Psoas muscle (tissue), 7 donors: ENCODE measurements at regions not wholly inside any gene's neighbourhood (a gene's known extent, or its start where the extent isn't known, plus 50 kb on each side); places are given as distances from the start of the nearest gene placed in this dataset.

ENCODE experiments used
- ATAC-seq, 4 donors: fragments of 200-7000 bp; cut with Tn5 transposase; one replicate each; pipeline ENCODE4 v1.9.1; 2020; ENCODE audit warnings: moderate library complexity in 3 of 4, mild to moderate bottlenecking in 2 of 4
- DNase-seq, 2 donors: peaks; one replicate each; pipeline ENCODE4 v3.0.0-alpha.2; 2020
- H3K27ac ChIP-seq: fragments of 200-600 bp; one replicate; pipeline ENCODE4 v1.8.0; 2022
- H3K27me3 ChIP-seq, 3 donors: fragments of 200-600 bp in 1 of 3; one replicate each; pipeline versions ENCODE4 v1.6.1 to v1.8.0; 2013 to 2022; ENCODE audit warnings: low read length in 2 of 3, mild to moderate bottlenecking in 2 of 3, moderate library complexity in 1 of 3; ENCODE audit not compliant: insufficient read depth in 3 of 3
- H3K36me3 ChIP-seq, 2 donors: fragments of 200-600 bp in 1 of 2; one replicate each; pipeline versions ENCODE4 v1.6.1 to v1.8.0; 2013 to 2022; ENCODE audit warnings: low read depth in 1 of 2, mild to moderate bottlenecking in 1 of 2, moderate library complexity in 1 of 2; ENCODE audit not compliant: insufficient read depth in 1 of 2
- H3K4me1 ChIP-seq: fragments of 200-600 bp; one replicate; pipeline ENCODE4 v1.8.0; 2022
- H3K4me3 ChIP-seq: fragments of 200-600 bp; one replicate; pipeline ENCODE4 v1.8.0; 2022; ENCODE audit warnings: mild to moderate bottlenecking
- H3K9me3 ChIP-seq: fragments of 200-600 bp; one replicate; pipeline ENCODE4 v1.8.0; 2022
- CTCF ChIP-seq: fragments of 200-600 bp; IDR thresholded peaks from one replicate; pipeline ENCODE4 v1.8.0; 2022; ENCODE audit warnings: antibody characterized with exemption
- WGBS, 3 donors: extraction: QIAGEN DNeasy Blood & Tissue Kit; methylation state at CpG; one replicate each; pipeline versions ENCODE4 v1.1.6 to v1.1.7; 2013; 5-methylcytosine and 5-hydroxymethylcytosine counted together
- intact Hi-C, 2 donors: fragments of 100-400 bp; cut with DNase I; formaldehyde crosslinking; loops; one replicate each; pipeline versions ENCODE4 v1.11.0 to v1.14.2; 2022
- donor health status: healthy with polysubstance abuse.
- donor health status: DM: no; HTN: no; CAD: no; lungs with moderate emphysema.
- donor health status: Bipolar disorder and iron deficiency.
- donor health status: healthy.
- donor health status: DM: yes; HTN: yes; CAD: no.
- donor health status: DM: no; HTN: no; CAD: no.
- donor health status: DM: yes; HTN: yes; CAD: no.

DNA sequence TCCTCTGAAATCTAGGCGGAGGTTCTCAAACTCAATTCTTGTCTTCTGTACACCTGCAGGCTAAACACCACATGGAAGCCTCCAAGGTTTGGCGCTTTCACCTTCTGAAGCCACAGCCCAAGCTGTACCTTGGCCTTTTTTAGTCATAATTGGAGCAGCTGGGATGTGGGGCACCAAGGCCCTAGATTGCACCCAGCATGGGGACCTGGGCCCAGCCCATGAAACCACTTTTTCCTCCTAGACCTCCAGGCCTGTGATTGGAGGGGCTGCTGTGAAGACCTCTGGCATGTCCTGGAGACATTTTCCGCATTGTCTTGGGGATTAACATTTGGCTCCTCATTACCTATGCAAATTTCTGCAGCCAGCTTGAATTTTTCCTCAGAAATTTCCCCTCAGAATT is 181.0 kb downstream of the TYW3 start:
- Histone ChIP-seq H3K27me3 (peaks cover 0 to 3% (median 0%) of the 10 kb centered on the region in 3 donors), H3K4me1 (no peaks in the 10 kb centered on the region), H3K9me3 (peaks cover 12% of the 10 kb centered on the region), H3K27ac (no peak overlapping the region), H3K36me3 (no peaks in the 10 kb centered on the region), H3K4me3 (no peak overlapping the region)
- DNase-seq (no peak), ATAC-seq (no peak)
- WGBS, 3 donors, result 67 to 82% (median 68%) methylated on average over 3 of the region's 3 CpGs
- no peak for TF ChIP-seq CTCF
- intact Hi-C loops, result no loop called here

GRCh38 chr1:74933500-74933899 is 200.5 kb downstream of the TYW3 start:
- Histone ChIP-seq H3K27ac (no peak overlapping the region), H3K4me1 (no peaks in the 10 kb centered on the region), H3K4me3 (no peak overlapping the region), H3K9me3 (peaks cover 5% of the 10 kb centered on the region), H3K36me3 (no peaks in the 10 kb centered on the region), H3K27me3 (no peaks in the 10 kb centered on the region)
- intact Hi-C loops, result no loop called here
- ATAC-seq (no peak), DNase-seq (no peak)
- no peak for TF ChIP-seq CTCF
- 59 to 70% (median 69%) methylated on average over 2 of the region's 2 CpGs for WGBS, 3 donors

DNA sequence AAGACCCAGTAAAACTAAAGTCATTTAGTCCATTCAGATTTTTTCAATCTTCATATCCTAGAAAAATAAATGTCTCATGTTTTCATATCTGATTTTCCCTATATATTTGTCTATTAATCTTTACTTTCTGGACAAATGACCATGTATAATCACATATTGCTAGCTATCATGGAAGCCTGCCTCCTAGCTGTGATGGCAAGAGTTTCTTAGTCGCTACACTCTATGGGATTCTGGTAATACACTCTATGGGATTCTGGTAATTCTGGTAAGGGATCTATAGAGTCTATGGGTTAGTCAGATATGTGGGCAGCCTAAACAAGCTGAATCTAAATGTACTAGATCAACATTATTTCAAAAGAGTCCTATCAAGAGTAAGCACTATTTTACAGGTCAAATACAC is 198.7 kb upstream of the LHX8 start:
- H3K36me3 ChIP-seq, result no peaks in the 10 kb centered on the region
- H3K4me1 ChIP-seq, result no peaks in the 10 kb centered on the region
- intact Hi-C loops, result no loop called here
- no peaks in the 10 kb centered on the region for H3K9me3 ChIP-seq
- TF ChIP-seq CTCF, result no peak
- 82 to 89% (median 83%) methylated on average over 1 of the region's 1 CpG for WGBS, 3 donors
- DNase-seq (no peak), ATAC-seq (no peak)
- H3K4me3 ChIP-seq, result no peak overlapping the region
- H3K27ac ChIP-seq, result no peak overlapping the region
- no peaks in the 10 kb centered on the region for H3K27me3 ChIP-seq

- DNase-seq (no peak), ATAC-seq (no peak)
- Histone ChIP-seq H3K4me1 (no peaks in the 10 kb centered on the region), H3K9me3 (peaks cover 4% of the 10 kb centered on the region), H3K4me3 (no peak overlapping the region), H3K27ac (no peak overlapping the region), H3K27me3 (no peaks in the 10 kb centered on the region), H3K36me3 (no peaks in the 10 kb centered on the region)
- intact Hi-C loops, result no loop called here
- 5 to 39% (median 12%) methylated on average over 1 of the region's 1 CpG for WGBS, 3 donors
- TF ChIP-seq CTCF, result no peak
Measured at GRCh38 chr1:74937176-74937575, 197.0 kb upstream of the LHX8 start.

GRCh38 chr1:74943046-74943445 is 191.1 kb upstream of the LHX8 start:
- Histone ChIP-seq H3K27me3 (no peaks in the 10 kb centered on the region), H3K36me3 (no peaks in the 10 kb centered on the region), H3K27ac (no peak overlapping the region), H3K4me3 (no peak overlapping the region), H3K9me3 (peaks cover 4% of the 10 kb centered on the region), H3K4me1 (no peaks in the 10 kb centered on the region)
- ATAC-seq, result no peak
- DNase-seq, result no peak
- intact Hi-C loops, result no loop called here
- no peak for TF ChIP-seq CTCF
- WGBS, 3 donors, result 67 to 77% (median 77%) methylated on average over 1 of the region's 1 CpG
